Astrocyte of the spinal cord (primary cell): ENCODE measurements at regions not wholly inside any gene's neighbourhood (a gene's known extent, or its start where the extent isn't known, plus 50 kb on each side); places are given as distances from the start of the nearest gene placed in this dataset.

Experiments used
- DNase-seq: peaks from one replicate; pipeline ENCODE4 v3.0.0; 2011; ENCODE audit warnings: low read depth, low spot score
- H3K4me3 ChIP-seq: 2 replicates; pipeline ENCODE4 v1.5.1; 2011; ENCODE audit warnings: low read depth, mild to moderate bottlenecking, low read length, moderate library complexity
- CTCF ChIP-seq: IDR thresholded peaks from 2 replicates; pipeline ENCODE4 v1.5.1; 2012; ENCODE audit warnings: low read depth, mild to moderate bottlenecking, low read length, inconsistent platforms
- in situ Hi-C: cut with HindIII; loops from 2 replicates; pipeline ENCODE4 v1.10.0; 2017; ENCODE audit warnings: low sequenced_read_pairs

- in situ Hi-C loops, result no loop called here
- TF ChIP-seq CTCF, result no peak
- no peak overlapping the region for H3K4me3 ChIP-seq
- DNase-seq, result no peak
These were observed 103.7 kb upstream of the ITGA1 start for GRCh38 chr5:52684051-52684450.

- no peak for TF ChIP-seq CTCF
- in situ Hi-C loops, result no loop called here
- H3K4me3 ChIP-seq, result no peak overlapping the region
- no peak for DNase-seq
These were observed 102.2 kb upstream of the ITGA1 start for GRCh38 chr5:52685566-52685965.

GRCh38 chr5:52685971-52686370 is 101.7 kb upstream of the ITGA1 start:
- no peak overlapping the region for H3K4me3 ChIP-seq
- no peak for DNase-seq
- TF ChIP-seq CTCF, result no peak
- in situ Hi-C loops, result no loop called here

- in situ Hi-C loops, result no loop called here
These were observed 97.4 kb upstream of the ITGA1 start for GRCh38 chr5:52690236-52690768.

GRCh38 chr5:52692039-52692438 is 95.7 kb upstream of the ITGA1 start:
- no peak for TF ChIP-seq CTCF
- in situ Hi-C loops, result no loop called here
- DNase-seq, result peak; percentile 59
- H3K4me3 ChIP-seq, result no peak overlapping the region

More at GRCh38 chr5:52690236-52690768, 97.4 kb upstream of the ITGA1 start:
- DNase-seq, result peak; percentile 40
- no peak overlapping the region for H3K4me3 ChIP-seq
- no peak for TF ChIP-seq CTCF

- DNase-seq, result no peak
- H3K4me3 ChIP-seq, result no peak overlapping the region
- in situ Hi-C loops, result no loop called here
- TF ChIP-seq CTCF, result no peak
These were observed 95.1 kb upstream of the ITGA1 start for GRCh38 chr5:52692606-52693005.

- peak; percentile 31 for DNase-seq
- TF ChIP-seq CTCF, result peak; percentile 69
- in situ Hi-C loops, result no loop called here
- H3K4me3 ChIP-seq, result no peak overlapping the region
These were observed 94.4 kb upstream of the ITGA1 start for GRCh38 chr5:52693280-52693679.
